GM23248 (cell line): ENCODE measurements at regions not wholly inside any gene's neighbourhood (a gene's known extent, or its start where the extent isn't known, plus 50 kb on each side); places are given as distances from the start of the nearest gene placed in this dataset.

ENCODE experiments used
- DNase-seq: peaks from one replicate; pipeline ENCODE4 v3.0.0-alpha.2; 2015
- H2AFZ ChIP-seq: fragments of 200-600 bp; sonication (generic); 2 replicates; pipeline ENCODE4 v1.6.1; 2016; ENCODE audit warnings: antibody characterized with exemption
- H3F3A ChIP-seq: fragments of 200-600 bp; sonication (generic); 2 replicates; pipeline ENCODE4 v1.6.1; 2016; ENCODE audit warnings: mild to moderate bottlenecking, antibody characterized with exemption, mixed run types; ENCODE audit not compliant: insufficient read depth
- H3K27ac ChIP-seq: fragments of 200-600 bp; sonication (generic); 2 replicates; pipeline ENCODE4 v1.5.1; 2016; ENCODE audit warnings: mild to moderate bottlenecking
- H3K27me3 ChIP-seq: fragments of 200-600 bp; sonication (generic); replicated peaks from 2 replicates; pipeline ENCODE4 v1.6.1; 2016; ENCODE audit warnings: mild to moderate bottlenecking; ENCODE audit not compliant: insufficient read depth
- H3K36me3 ChIP-seq: fragments of 200-600 bp; sonication (generic); 2 replicates; pipeline ENCODE4 v1.6.1; 2016; ENCODE audit warnings: low read depth, mild to moderate bottlenecking
- H3K4me1 ChIP-seq: fragments of 200-600 bp; sonication (generic); 2 replicates; pipeline ENCODE4 v1.6.1; 2016; ENCODE audit warnings: mild to moderate bottlenecking; ENCODE audit not compliant: insufficient read depth
- H3K4me2 ChIP-seq: fragments of 200-600 bp; sonication (generic); one replicate; pipeline ENCODE4 v1.6.1; 2016; ENCODE audit warnings: mild to moderate bottlenecking; ENCODE audit not compliant: unreplicated experiment
- H3K4me3 ChIP-seq: fragments of 200-600 bp; sonication (generic); 2 replicates; pipeline ENCODE4 v1.5.1; 2016; ENCODE audit warnings: mild to moderate bottlenecking
- H3K79me2 ChIP-seq: fragments of 200-600 bp; sonication (generic); 2 replicates; pipeline ENCODE4 v1.6.1; 2016; ENCODE audit warnings: mild to moderate bottlenecking; ENCODE audit not compliant: insufficient read depth
- H3K9ac ChIP-seq: fragments of 200-600 bp; sonication (generic); 2 replicates; pipeline ENCODE4 v1.6.1; 2016; ENCODE audit warnings: mild to moderate bottlenecking
- H3K9me2 ChIP-seq: fragments of 200-600 bp; sonication (generic); 2 replicates; pipeline ENCODE4 v1.6.1; 2016; ENCODE audit warnings: mixed run types, mild to moderate bottlenecking, moderate library complexity; ENCODE audit not compliant: insufficient read depth
- H3K9me3 ChIP-seq: fragments of 200-600 bp; sonication (generic); one replicate; pipeline ENCODE4 v1.6.1; 2017; ENCODE audit warnings: low read depth
- H4K20me1 ChIP-seq: fragments of 200-600 bp; sonication (generic); 2 replicates; pipeline ENCODE4 v1.6.0; 2016; ENCODE audit not compliant: insufficient read depth
- EZH2 ChIP-seq: fragments of 200-600 bp; sonication (generic); IDR thresholded peaks from 2 replicates; pipeline ENCODE4 v1.6.1; 2018; ENCODE audit warnings: antibody characterized with exemption, mild to moderate bottlenecking; ENCODE audit not compliant: insufficient read depth, poor library complexity, severe bottlenecking
- EZH2phosphoT487 ChIP-seq: fragments of 200-600 bp; sonication (generic); IDR thresholded peaks from 2 replicates; pipeline ENCODE4 v1.6.1; 2018; ENCODE audit warnings: antibody characterized with exemption, moderate library complexity, mild to moderate bottlenecking, low read depth; ENCODE audit not compliant: insufficient read depth
- WGBS, 2 experiments: methylation state at CpG; one replicate each; pipeline ENCODE4 v1.1.6; 2015 to 2017; ENCODE audit warnings: low lambda C conversion rate in 2 of 2, low coverage in 1 of 2; ENCODE audit errors: missing lambda C conversion rate in 2 of 2; 5-methylcytosine and 5-hydroxymethylcytosine counted together
- in situ Hi-C: fragments of 300-500 bp; cut with MboI; formaldehyde crosslinking; loops from 2 replicates; pipeline ENCODE4 v1.15.0; 2020

DNA sequence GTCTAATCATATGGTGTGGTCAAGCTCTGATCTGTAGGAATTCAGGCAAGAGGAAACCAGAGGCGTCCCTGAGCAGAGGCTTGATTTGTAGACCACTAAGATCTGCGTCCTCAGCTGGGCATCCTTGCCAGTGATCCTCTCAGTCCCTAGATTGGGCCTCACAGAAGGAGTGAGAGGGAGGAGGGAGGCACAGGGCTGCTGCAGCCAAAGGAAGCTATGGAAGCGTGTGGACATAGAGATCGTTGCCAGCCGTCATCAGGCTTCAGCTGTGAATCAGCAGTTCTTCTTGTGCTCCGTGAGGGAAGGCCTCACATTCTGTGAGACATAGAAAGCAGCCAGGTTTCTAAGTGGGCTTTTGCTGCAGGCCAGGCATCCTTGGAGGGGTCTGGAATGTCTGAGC, 254.6 kb upstream of the KIRREL3 start:
- 1 to 6% methylated on average over 6 of the region's 6 CpGs for WGBS, 2 experiments
- in situ Hi-C loops: no loop called here

DNA sequence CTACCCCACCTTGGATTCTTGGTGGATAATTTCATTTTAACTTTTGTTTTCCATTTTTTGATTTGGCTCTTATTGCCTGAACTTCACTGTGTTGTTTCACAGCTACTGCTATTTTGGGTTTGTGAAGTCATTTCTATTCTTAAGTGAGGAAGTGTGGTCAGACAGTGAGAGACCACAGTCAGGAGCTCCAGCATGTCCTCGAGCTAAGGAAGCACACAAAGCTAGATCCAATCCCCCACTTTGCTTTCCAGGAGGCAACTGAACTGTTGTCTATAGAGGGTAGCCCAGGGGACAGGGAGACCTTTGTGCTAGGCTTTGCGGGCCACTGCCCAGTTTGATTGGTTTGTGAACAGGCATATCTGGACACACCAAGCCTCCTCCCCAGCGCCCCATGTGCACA, 251.8 kb upstream of the KIRREL3 start:
- 16 to 23% methylated on average over 3 of the region's 3 CpGs for WGBS, 2 experiments
- DNase-seq: no peak

More for the DNA sequence above, 254.6 kb upstream of the KIRREL3 start:
- Histone ChIP-seq H2AFZ (no peak overlapping the region), H3K27ac (no peak overlapping the region), H3K9me2 (no peaks in the 10 kb centered on the region), H3K79me2 (no peaks in the 10 kb centered on the region), H3K4me1 (no peaks in the 10 kb centered on the region), H3F3A (no peaks in the 10 kb centered on the region), H3K4me2 (no peak overlapping the region), H3K27me3 (peaks cover 42% of the 10 kb centered on the region), H4K20me1 (no peaks in the 10 kb centered on the region), H3K36me3 (no peaks in the 10 kb centered on the region), H3K9ac (no peak overlapping the region), H3K9me3 (no peaks in the 10 kb centered on the region), H3K4me3 (no peak overlapping the region)
- TF ChIP-seq EZH2phosphoT487 (no peak), EZH2 (no peak)
- peak; percentile 9 for DNase-seq

DNA sequence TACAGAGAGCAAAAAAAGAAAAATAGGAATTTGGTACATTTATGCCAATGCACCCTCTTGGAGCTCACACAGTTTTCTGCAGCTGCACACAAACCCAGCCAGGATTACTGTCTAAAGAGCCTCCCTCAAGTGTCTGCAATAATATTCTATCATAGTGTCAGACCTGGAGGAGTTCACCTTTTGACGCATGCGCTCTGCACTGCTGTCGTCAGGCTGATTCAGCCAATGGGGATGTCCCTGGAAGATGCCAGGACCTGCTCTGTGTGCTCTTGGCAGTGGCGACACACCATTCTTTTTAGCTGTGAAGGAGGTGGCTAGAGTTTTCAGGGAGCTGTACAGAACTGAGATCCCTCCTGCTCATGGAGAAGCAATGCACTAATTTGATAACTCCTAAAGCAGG, 249.0 kb upstream of the KIRREL3 start:
- Histone ChIP-seq H3K9me3 (no peaks in the 10 kb centered on the region), H4K20me1 (no peaks in the 10 kb centered on the region), H3K79me2 (no peaks in the 10 kb centered on the region), H3K36me3 (no peaks in the 10 kb centered on the region), H3K4me3 (no peak overlapping the region), H3K4me2 (no peak overlapping the region), H3F3A (no peaks in the 10 kb centered on the region), H3K9me2 (no peaks in the 10 kb centered on the region), H3K4me1 (no peaks in the 10 kb centered on the region), H3K27me3 (peaks cover 51% of the 10 kb centered on the region), H3K27ac (no peak overlapping the region), H2AFZ (no peak overlapping the region), H3K9ac (no peak overlapping the region)
- no peak for DNase-seq
- no peak for TF ChIP-seq EZH2phosphoT487
- TF ChIP-seq EZH2: no peak
- WGBS, 2 experiments: 55% methylated on average over 4 of the region's 4 CpGs
- in situ Hi-C loops: no loop called here

More for the DNA sequence above, 251.8 kb upstream of the KIRREL3 start:
- H3K4me3 ChIP-seq: no peak overlapping the region
- no peaks in the 10 kb centered on the region for H3K9me3 ChIP-seq
- no peaks in the 10 kb centered on the region for H3K79me2 ChIP-seq
- in situ Hi-C loops: no loop called here
- no peak overlapping the region for H3K27ac ChIP-seq
- H4K20me1 ChIP-seq: no peaks in the 10 kb centered on the region
- peaks cover 55% of the 10 kb centered on the region for H3K27me3 ChIP-seq
- no peaks in the 10 kb centered on the region for H3F3A ChIP-seq
- no peaks in the 10 kb centered on the region for H3K36me3 ChIP-seq
- TF ChIP-seq EZH2phosphoT487 (no peak), EZH2 (no peak)
- H3K9me2 ChIP-seq: no peaks in the 10 kb centered on the region
- no peaks in the 10 kb centered on the region for H3K4me1 ChIP-seq
- no peak overlapping the region for H3K4me2 ChIP-seq
- no peak overlapping the region for H3K9ac ChIP-seq
- no peak overlapping the region for H2AFZ ChIP-seq

DNA sequence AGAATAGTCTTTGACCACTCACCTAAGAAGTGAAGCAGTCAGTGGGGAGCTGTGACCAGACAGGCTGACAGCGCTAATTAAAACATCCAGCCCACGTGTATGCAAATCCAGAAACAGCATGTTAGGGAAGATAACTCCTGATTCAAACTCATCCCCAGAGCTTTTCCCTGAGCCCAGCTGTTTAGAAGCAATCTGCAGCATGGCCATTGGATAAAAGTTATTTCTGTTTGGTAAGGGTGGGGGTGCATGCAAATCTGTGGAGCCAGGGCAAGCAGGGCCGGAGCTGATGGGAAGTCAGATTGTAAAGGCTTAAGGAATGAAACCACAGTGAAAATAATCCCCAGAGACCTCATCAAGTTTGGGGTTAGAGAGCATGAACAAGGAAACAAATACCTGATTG, 247.9 kb upstream of the KIRREL3 start:
- WGBS, 2 experiments: 25 to 32% methylated on average over 3 of the region's 3 CpGs
- Histone ChIP-seq H3K79me2 (no peaks in the 10 kb centered on the region), H3F3A (no peaks in the 10 kb centered on the region), H3K27me3 (peaks cover 53% of the 10 kb centered on the region), H3K9me3 (no peaks in the 10 kb centered on the region), H3K27ac (no peak overlapping the region), H3K36me3 (no peaks in the 10 kb centered on the region), H4K20me1 (no peaks in the 10 kb centered on the region), H3K9ac (no peak overlapping the region), H2AFZ (no peak overlapping the region), H3K9me2 (no peaks in the 10 kb centered on the region), H3K4me3 (no peak overlapping the region), H3K4me2 (no peak overlapping the region), H3K4me1 (no peaks in the 10 kb centered on the region)
- in situ Hi-C loops: no loop called here
- DNase-seq: no peak
- TF ChIP-seq EZH2 (no peak), EZH2phosphoT487 (no peak)

DNA sequence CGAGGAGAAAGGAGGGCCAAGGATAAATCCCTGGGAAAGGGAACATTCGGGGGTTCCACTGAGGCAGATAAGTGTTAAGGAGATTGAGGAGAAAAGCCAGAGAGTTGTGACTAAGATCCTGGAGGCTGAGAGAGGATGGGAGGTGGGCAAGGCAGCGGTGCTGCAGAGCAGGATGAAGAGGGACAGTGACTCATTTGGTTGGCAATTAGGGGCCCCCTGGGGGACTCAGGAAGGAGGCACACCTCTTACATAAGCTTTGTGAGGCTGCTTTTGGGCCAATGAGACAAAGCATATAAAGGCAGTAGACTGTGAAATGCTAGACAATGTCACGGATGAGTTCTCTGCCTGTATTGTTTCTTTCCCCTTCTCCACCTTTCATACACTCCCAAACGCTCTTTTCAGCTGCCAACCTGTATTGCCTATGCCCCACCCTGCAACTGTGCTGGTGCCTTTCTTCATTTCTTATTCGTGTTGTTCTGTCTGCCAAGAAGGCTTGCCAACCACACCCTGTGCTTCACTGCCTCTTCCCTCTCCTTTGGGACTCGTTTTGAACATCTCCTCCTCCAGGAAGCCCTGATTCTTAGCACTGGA, 246.8 kb upstream of the KIRREL3 start:
- Histone ChIP-seq H3K9ac (no peak overlapping the region), H3K4me1 (no peaks in the 10 kb centered on the region), H3K27ac (no peak overlapping the region), H3K36me3 (no peaks in the 10 kb centered on the region), H4K20me1 (no peaks in the 10 kb centered on the region), H3K27me3 (peaks cover 53% of the 10 kb centered on the region), H3K4me3 (no peak overlapping the region), H3K79me2 (no peaks in the 10 kb centered on the region), H3K9me3 (no peaks in the 10 kb centered on the region), H3K4me2 (no peak overlapping the region), H3K9me2 (no peaks in the 10 kb centered on the region), H3F3A (no peaks in the 10 kb centered on the region), H2AFZ (no peak overlapping the region)
- in situ Hi-C loops: no loop called here
- no peak for DNase-seq
- 7 to 19% methylated on average over 7 of the region's 7 CpGs for WGBS, 2 experiments
- TF ChIP-seq EZH2phosphoT487: no peak
- no peak for TF ChIP-seq EZH2
